AG10803 (cell line): ENCODE measurements at regions not wholly inside any gene's neighbourhood (a gene's known extent, or its start where the extent isn't known, plus 50 kb on each side); places are given as distances from the start of the nearest gene placed in this dataset.
"Not testable (repeated sequence)": the region's sequence is repeated elsewhere in the genome, so short reads cannot be mapped to it uniquely, and the experiment has no call there.

ENCODE experiments used
- DNase-seq: peaks from one replicate; pipeline ENCODE4 v3.0.0; 2010; ENCODE audit warnings: low read depth
- H3K4me3 ChIP-seq: 2 replicates; pipeline ENCODE4 v1.5.1; 2011; ENCODE audit warnings: mild to moderate bottlenecking, low read length, control low read depth
- CTCF ChIP-seq: conservative IDR thresholded peaks from 2 replicates; pipeline ENCODE4 v1.5.1; 2011; ENCODE audit warnings: mild to moderate bottlenecking, low read length, control low read depth, inconsistent platforms

GRCh38 chr19:28134311-28134710, 1078.6 kb downstream of the UQCRFS1 start:
- DNase-seq: no peak
- H3K4me3 ChIP-seq: no peak overlapping the region
- TF ChIP-seq CTCF: no peak

GRCh38 chr19:28130881-28131280, 1082.1 kb downstream of the UQCRFS1 start:
- H3K4me3 ChIP-seq, DNase-seq: not testable (repeated sequence)

GRCh38 chr19:28130066-28130511, 1082.9 kb downstream of the UQCRFS1 start:
- no peak for DNase-seq
- TF ChIP-seq CTCF: no peak
- no peak overlapping the region for H3K4me3 ChIP-seq

- H3K4me3 ChIP-seq: no peak overlapping the region
- TF ChIP-seq CTCF: no peak
- DNase-seq: no peak
These were observed 1084.6 kb downstream of the UQCRFS1 start for GRCh38 chr19:28128341-28128740.

- no peak for DNase-seq
- TF ChIP-seq CTCF: no peak
- no peak overlapping the region for H3K4me3 ChIP-seq
These were observed 1086.6 kb downstream of the UQCRFS1 start for GRCh38 chr19:28126135-28126898.

- TF ChIP-seq CTCF: no peak
- DNase-seq: no peak
- no peak overlapping the region for H3K4me3 ChIP-seq
These were observed 1090.2 kb downstream of the UQCRFS1 start for GRCh38 chr19:28122734-28123133.

- no peak for DNase-seq
- TF ChIP-seq CTCF: no peak
- no peak overlapping the region for H3K4me3 ChIP-seq
These were observed 1094.7 kb downstream of the UQCRFS1 start for GRCh38 chr19:28118235-28118634.
